ENCODE measurements at regions not wholly inside any gene's neighbourhood (a gene's known extent, or its start where the extent isn't known, plus 50 kb on each side); places are given as distances from the start of the nearest gene placed in this dataset.

DNA sequence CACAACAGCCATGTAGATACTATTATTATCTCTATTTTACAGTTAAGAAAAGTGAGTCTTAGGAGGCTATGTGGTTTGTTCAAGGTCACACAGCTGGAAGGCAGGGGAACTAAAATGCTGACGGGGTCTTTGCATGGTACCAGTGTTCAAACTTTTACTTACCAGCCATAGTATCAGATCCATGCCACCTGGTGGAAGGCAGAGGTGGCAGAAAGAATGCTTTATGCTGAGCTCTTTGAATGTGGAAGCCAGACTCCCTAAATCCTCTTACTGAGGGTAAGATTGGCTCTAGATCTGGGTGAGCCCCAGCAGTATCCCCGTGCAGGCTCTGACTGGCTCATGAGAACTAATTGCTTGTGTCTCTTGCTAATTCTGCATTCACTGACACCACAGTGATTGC is 54.3 kb upstream of the NAV2 start:
- TF ChIP-seq, protein P1, sequence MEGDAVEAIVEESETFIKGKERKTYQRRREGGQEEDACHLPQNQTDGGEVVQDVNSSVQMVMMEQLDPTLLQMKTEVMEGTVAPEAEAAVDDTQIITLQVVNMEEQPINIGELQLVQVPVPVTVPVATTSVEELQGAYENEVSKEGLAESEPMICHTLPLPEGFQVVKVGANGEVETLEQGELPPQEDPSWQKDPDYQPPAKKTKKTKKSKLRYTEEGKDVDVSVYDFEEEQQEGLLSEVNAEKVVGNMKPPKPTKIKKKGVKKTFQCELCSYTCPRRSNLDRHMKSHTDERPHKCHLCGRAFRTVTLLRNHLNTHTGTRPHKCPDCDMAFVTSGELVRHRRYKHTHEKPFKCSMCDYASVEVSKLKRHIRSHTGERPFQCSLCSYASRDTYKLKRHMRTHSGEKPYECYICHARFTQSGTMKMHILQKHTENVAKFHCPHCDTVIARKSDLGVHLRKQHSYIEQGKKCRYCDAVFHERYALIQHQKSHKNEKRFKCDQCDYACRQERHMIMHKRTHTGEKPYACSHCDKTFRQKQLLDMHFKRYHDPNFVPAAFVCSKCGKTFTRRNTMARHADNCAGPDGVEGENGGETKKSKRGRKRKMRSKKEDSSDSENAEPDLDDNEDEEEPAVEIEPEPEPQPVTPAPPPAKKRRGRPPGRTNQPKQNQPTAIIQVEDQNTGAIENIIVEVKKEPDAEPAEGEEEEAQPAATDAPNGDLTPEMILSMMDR (IDR thresholded peaks at IDR 0.05; ENCODE audit: insufficient read depth, low read depth, low read length), result no peak
- no peak for TF ChIP-seq EZH2 (IDR thresholded peaks at IDR 0.05; ENCODE audit: insufficient read depth, low read length)
- Histone ChIP-seq H3K4me3 (ENCODE audit: insufficient read depth, low read depth, low read length) (no peak overlapping the region), H3K79me2 (ENCODE audit: insufficient read depth, low read length) (no peaks in the 10 kb centered on the region), H3K9ac (ENCODE audit: low read length) (no peak overlapping the region), H3K27me3 (ENCODE audit: insufficient read depth, low read length) (peaks cover under 1% of the 10 kb centered on the region), H4K20me1 (ENCODE audit: insufficient read depth, low read length) (no peaks in the 10 kb centered on the region), H2AFZ (ENCODE audit: low read depth, low read length) (no peak overlapping the region), H3K4me2 (ENCODE audit: low read length) (no peak overlapping the region), H3K4me1 (ENCODE audit: insufficient read depth, low read length) (peaks cover 8% of the 10 kb centered on the region), H3K9me3 (ENCODE audit: insufficient read depth, low read depth, low read length) (no peaks in the 10 kb centered on the region), H3K27ac (ENCODE audit: low read depth, low read length) (no peak overlapping the region), H3K36me3 (ENCODE audit: insufficient read depth, low read length) (no peaks in the 10 kb centered on the region)
- DNase-seq (ENCODE audit: low read depth), result no peak
- Mint-ChIP-seq H3K27me3 (ENCODE audit: low read depth, unreplicated experiment) (peaks cover 16% of the 10 kb centered on the region), H3K36me3 (ENCODE audit: low read depth, unreplicated experiment) (no peaks in the 10 kb centered on the region), H3K9me3 (ENCODE audit: unreplicated experiment) (peaks cover 6% of the 10 kb centered on the region), H3K27ac (ENCODE audit: unreplicated experiment) (no peak overlapping the region), H3K4me3 (ENCODE audit: unreplicated experiment) (no peak overlapping the region), H3K4me1 (ENCODE audit: low read depth, unreplicated experiment) (peaks cover 5% of the 10 kb centered on the region)
- FAIRE-seq, result no peak

DNA sequence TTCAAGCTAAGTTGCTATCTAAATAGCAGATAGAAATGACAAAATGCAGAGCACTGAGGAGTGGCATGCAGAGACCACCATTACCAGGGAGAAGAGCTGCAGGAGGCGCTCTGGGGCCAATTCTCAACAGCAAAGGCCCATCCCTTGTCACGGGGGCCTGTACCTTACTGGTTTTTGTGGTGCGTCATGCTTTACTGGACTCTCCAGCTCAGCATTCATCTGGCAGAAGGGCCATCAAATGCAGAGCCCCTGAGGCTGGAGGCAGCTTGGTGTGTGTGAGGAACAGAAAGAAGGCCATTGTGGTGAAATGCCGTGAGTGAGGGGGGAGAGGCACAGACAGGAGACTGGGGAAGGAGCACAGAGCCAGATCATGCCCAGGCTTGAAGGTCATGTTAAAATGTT is 56.5 kb upstream of the NAV2 start:
- Histone ChIP-seq H3K9ac (ENCODE audit: low read length) (no peak overlapping the region), H3K4me1 (ENCODE audit: insufficient read depth, low read length) (peaks cover 8% of the 10 kb centered on the region), H4K20me1 (ENCODE audit: insufficient read depth, low read length) (no peaks in the 10 kb centered on the region), H3K4me3 (ENCODE audit: insufficient read depth, low read depth, low read length) (no peak overlapping the region), H3K79me2 (ENCODE audit: insufficient read depth, low read length) (no peaks in the 10 kb centered on the region), H3K36me3 (ENCODE audit: insufficient read depth, low read length) (no peaks in the 10 kb centered on the region), H3K9me3 (ENCODE audit: insufficient read depth, low read depth, low read length) (no peaks in the 10 kb centered on the region), H3K27ac (ENCODE audit: low read depth, low read length) (no peak overlapping the region), H3K27me3 (ENCODE audit: insufficient read depth, low read length) (peaks cover 9% of the 10 kb centered on the region), H2AFZ (ENCODE audit: low read depth, low read length) (no peak overlapping the region), H3K4me2 (ENCODE audit: low read length) (no peak overlapping the region)
- peaks cover 6% of the 10 kb centered on the region for H3K9me3 Mint-ChIP-seq (ENCODE audit: unreplicated experiment)
- FAIRE-seq (no peak), DNase-seq (ENCODE audit: low read depth) (no peak)
- TF ChIP-seq, protein P1 (IDR thresholded peaks at IDR 0.05; ENCODE audit: insufficient read depth, low read depth, low read length), result no peak
- H3K4me1 Mint-ChIP-seq (ENCODE audit: low read depth, unreplicated experiment), result peaks cover 5% of the 10 kb centered on the region
- H3K27ac Mint-ChIP-seq (ENCODE audit: unreplicated experiment), result no peak overlapping the region
- H3K4me3 Mint-ChIP-seq (ENCODE audit: unreplicated experiment), result no peak overlapping the region
- H3K36me3 Mint-ChIP-seq (ENCODE audit: low read depth, unreplicated experiment), result no peaks in the 10 kb centered on the region
- peaks cover 31% of the 10 kb centered on the region for H3K27me3 Mint-ChIP-seq (ENCODE audit: low read depth, unreplicated experiment)

DNA sequence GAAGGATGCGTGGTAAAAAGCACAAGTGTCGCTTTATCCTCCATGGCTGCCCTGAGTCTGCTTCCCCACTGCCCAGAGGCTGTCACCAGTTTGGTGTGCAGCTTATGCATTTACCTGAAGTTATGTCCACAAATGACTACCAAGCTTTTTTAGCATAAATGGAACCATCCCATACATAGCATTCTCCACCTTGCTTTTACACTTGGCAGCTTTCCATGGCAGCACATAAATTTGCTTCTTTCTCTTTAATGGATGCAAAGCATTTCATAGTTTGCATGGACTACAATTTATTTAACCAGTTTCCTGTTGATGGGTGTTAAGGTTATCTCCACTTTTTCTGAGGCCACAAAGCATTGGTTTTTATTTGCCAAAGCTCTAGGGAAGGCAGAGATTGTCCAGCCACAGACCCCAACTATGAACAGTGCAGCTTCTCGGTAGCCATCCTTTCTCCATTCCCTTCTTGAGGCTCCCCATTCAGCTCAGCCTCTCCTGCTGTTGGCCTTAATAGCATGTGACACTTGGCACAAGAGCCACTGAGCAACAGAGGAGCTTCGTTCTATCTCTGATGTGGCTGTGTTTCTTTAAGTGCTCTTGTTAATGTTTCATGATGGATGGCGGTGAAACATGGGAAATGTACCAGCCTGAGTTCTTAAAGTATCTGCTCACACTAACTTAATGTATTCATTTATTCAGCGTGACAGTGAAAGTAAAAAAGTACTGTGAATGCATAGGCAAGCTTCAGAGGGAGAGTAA is 59.8 kb upstream of the NAV2 start:
- H3K27me3 Mint-ChIP-seq (ENCODE audit: low read depth, unreplicated experiment), result peaks cover 35% of the 10 kb centered on the region
- Histone ChIP-seq H3K9me3 (ENCODE audit: insufficient read depth, low read depth, low read length) (no peaks in the 10 kb centered on the region), H3K79me2 (ENCODE audit: insufficient read depth, low read length) (no peaks in the 10 kb centered on the region)

More for the DNA sequence above, 59.8 kb upstream of the NAV2 start:
- H3K4me1 ChIP-seq (ENCODE audit: insufficient read depth, low read length), result no peaks in the 10 kb centered on the region
- H3K9me3 Mint-ChIP-seq (ENCODE audit: unreplicated experiment), result peaks cover 3% of the 10 kb centered on the region
- no peak overlapping the region for H3K4me2 ChIP-seq (ENCODE audit: low read length)
- H3K4me3 ChIP-seq (ENCODE audit: insufficient read depth, low read depth, low read length), result no peak overlapping the region
- FAIRE-seq, result no peak
- no peak overlapping the region for H3K4me3 Mint-ChIP-seq (ENCODE audit: unreplicated experiment)
- H3K27ac ChIP-seq (ENCODE audit: low read depth, low read length), result no peak overlapping the region
- no peaks in the 10 kb centered on the region for H3K4me1 Mint-ChIP-seq (ENCODE audit: low read depth, unreplicated experiment)
- no peak overlapping the region for H2AFZ ChIP-seq (ENCODE audit: low read depth, low read length)
- TF ChIP-seq, protein P1 (IDR thresholded peaks at IDR 0.05; ENCODE audit: insufficient read depth, low read depth, low read length), result no peak
- no peak for TF ChIP-seq EZH2 (IDR thresholded peaks at IDR 0.05; ENCODE audit: insufficient read depth, low read length)
- H3K36me3 ChIP-seq (ENCODE audit: insufficient read depth, low read length), result no peaks in the 10 kb centered on the region
- no peak overlapping the region for H3K27ac Mint-ChIP-seq (ENCODE audit: unreplicated experiment)
- no peaks in the 10 kb centered on the region for H3K36me3 Mint-ChIP-seq (ENCODE audit: low read depth, unreplicated experiment)
- H4K20me1 ChIP-seq (ENCODE audit: insufficient read depth, low read length), result no peaks in the 10 kb centered on the region
- H3K27me3 ChIP-seq (ENCODE audit: insufficient read depth, low read length), result peaks cover 19% of the 10 kb centered on the region
- no peak for DNase-seq (ENCODE audit: low read depth)
- no peak overlapping the region for H3K9ac ChIP-seq (ENCODE audit: low read length)
